OCI-LY1 (cell line): ENCODE measurements at regions not wholly inside any gene's neighbourhood (a gene's known extent, or its start where the extent isn't known, plus 50 kb on each side); places are given as distances from the start of the nearest gene placed in this dataset.

ENCODE experiments used
- H2AFZ ChIP-seq: fragments of 200-600 bp; sonication (generic), shearing (Covaris generic); 2 replicates; pipeline ENCODE4 v1.6.0; 2014; ENCODE audit warnings: antibody characterized with exemption, mild to moderate bottlenecking, low read length
- H3F3A ChIP-seq: fragments of 200-600 bp; sonication (generic), shearing (Covaris generic); 2 replicates; pipeline ENCODE4 v1.6.0; 2014; ENCODE audit warnings: mild to moderate bottlenecking, antibody characterized with exemption, low read length, moderate library complexity; ENCODE audit not compliant: insufficient read depth
- H3K27ac ChIP-seq: fragments of 200-600 bp; sonication (generic); 2 replicates; pipeline ENCODE4 v1.5.1; 2014; ENCODE audit warnings: low read length, mixed run types, mild to moderate bottlenecking, low read depth; ENCODE audit not compliant: poor library complexity, severe bottlenecking
- H3K27me3 ChIP-seq: fragments of 200-600 bp; sonication (generic); 2 replicates; pipeline ENCODE4 v1.6.0; 2014; ENCODE audit warnings: antibody characterized with exemption, mild to moderate bottlenecking, low read length, moderate library complexity; ENCODE audit not compliant: insufficient read depth
- H3K36me3 ChIP-seq: fragments of 200-600 bp; sonication (generic); 2 replicates; pipeline ENCODE4 v1.6.1; 2014; ENCODE audit warnings: mild to moderate bottlenecking, antibody characterized with exemption, low read length, moderate library complexity, mixed read lengths; ENCODE audit not compliant: insufficient read depth
- H3K4me1 ChIP-seq: fragments of 200-600 bp; sonication (generic); 2 replicates; pipeline ENCODE4 v1.5.1; 2014; ENCODE audit warnings: mild to moderate bottlenecking, low read length, moderate library complexity; ENCODE audit not compliant: insufficient read depth, severe bottlenecking
- H3K4me2 ChIP-seq: fragments of 200-600 bp; sonication (generic), shearing (Covaris generic); 2 replicates; pipeline ENCODE4 v1.6.1; 2014; ENCODE audit warnings: low read length
- H3K4me3 ChIP-seq: fragments of 200-600 bp; sonication (generic); 2 replicates; pipeline ENCODE4 v1.5.1; 2014; ENCODE audit warnings: low read length, low read depth, mild to moderate bottlenecking, mixed read lengths; ENCODE audit not compliant: poor library complexity, severe bottlenecking
- H3K79me2 ChIP-seq: fragments of 200-600 bp; shearing (Covaris generic); 2 replicates; pipeline ENCODE4 v1.6.1; 2016; ENCODE audit warnings: mixed run types, low read length, mixed read lengths; ENCODE audit not compliant: insufficient read depth
- H3K9ac ChIP-seq: fragments of 200-600 bp; sonication (generic), shearing (Covaris generic); 2 replicates; pipeline ENCODE4 v1.6.1; 2014; ENCODE audit warnings: mild to moderate bottlenecking, low read length, mixed read lengths
- H3K9me2 ChIP-seq: fragments of 200-600 bp; sonication (generic), shearing (Covaris generic); 2 replicates; pipeline ENCODE4 v1.6.1; 2014; ENCODE audit warnings: low read depth, mild to moderate bottlenecking, low read length, mixed read lengths
- H3K9me3 ChIP-seq: fragments of 200-600 bp; shearing (Covaris generic); 2 replicates; pipeline ENCODE4 v1.6.1; 2014; ENCODE audit warnings: low read length, mixed read lengths
- H4K20me1 ChIP-seq: fragments of 200-600 bp; sonication (generic), shearing (Covaris generic); 2 replicates; pipeline ENCODE4 v1.6.0; 2016; ENCODE audit warnings: mild to moderate bottlenecking, low read length; ENCODE audit not compliant: insufficient read depth
- CTCF ChIP-seq: fragments of 200-600 bp; sonication (generic), shearing (Covaris generic); IDR thresholded peaks from 2 replicates; pipeline ENCODE4 v1.5.1; 2017; ENCODE audit warnings: mild to moderate bottlenecking, antibody characterized with exemption, low read length, moderate library complexity, mixed read lengths
- EZH2 ChIP-seq: fragments of 200-600 bp; sonication (generic), shearing (Covaris generic); IDR thresholded peaks from 2 replicates; pipeline ENCODE4 v1.8.0; 2017; ENCODE audit warnings: borderline replicate concordance, mixed run types, mild to moderate bottlenecking, antibody characterized with exemption, low read length, moderate library complexity, mixed read lengths

- no peak overlapping the region for H3K9ac ChIP-seq
- no peaks in the 10 kb centered on the region for H3F3A ChIP-seq
- no peak overlapping the region for H3K4me3 ChIP-seq
- H4K20me1 ChIP-seq: no peaks in the 10 kb centered on the region
- H3K27me3 ChIP-seq: no peaks in the 10 kb centered on the region
- TF ChIP-seq CTCF: no peak
- no peak for TF ChIP-seq EZH2
- no peak overlapping the region for H2AFZ ChIP-seq
- H3K9me2 ChIP-seq: no peaks in the 10 kb centered on the region
- H3K27ac ChIP-seq: no peak overlapping the region
- H3K79me2 ChIP-seq: no peaks in the 10 kb centered on the region
- H3K4me2 ChIP-seq: no peak overlapping the region
- H3K9me3 ChIP-seq: no peaks in the 10 kb centered on the region
- H3K36me3 ChIP-seq: no peaks in the 10 kb centered on the region
- H3K4me1 ChIP-seq: no peaks in the 10 kb centered on the region
These were observed 590.4 kb upstream of the SEMA6A start for GRCh38 chr5:117165068-117165467.

GRCh38 chr5:117161718-117162335, 587.2 kb upstream of the SEMA6A start:
- TF ChIP-seq CTCF (no peak), EZH2 (no peak)
- no peaks in the 10 kb centered on the region for H3K36me3 ChIP-seq
- no peaks in the 10 kb centered on the region for H3K4me1 ChIP-seq
- no peak overlapping the region for H3K4me2 ChIP-seq
- H3K27me3 ChIP-seq: no peaks in the 10 kb centered on the region
- H3K27ac ChIP-seq: no peak overlapping the region
- H3K9me3 ChIP-seq: no peaks in the 10 kb centered on the region
- H2AFZ ChIP-seq: no peak overlapping the region
- H4K20me1 ChIP-seq: no peaks in the 10 kb centered on the region
- H3K79me2 ChIP-seq: no peaks in the 10 kb centered on the region
- H3K9ac ChIP-seq: no peak overlapping the region
- no peak overlapping the region for H3K4me3 ChIP-seq
- H3F3A ChIP-seq: no peaks in the 10 kb centered on the region
- no peaks in the 10 kb centered on the region for H3K9me2 ChIP-seq

GRCh38 chr5:117160391-117160790, 585.8 kb upstream of the SEMA6A start:
- Histone ChIP-seq H2AFZ (no peak overlapping the region), H3K9me3 (no peaks in the 10 kb centered on the region), H3K4me1 (no peaks in the 10 kb centered on the region), H3K27ac (no peak overlapping the region), H3K79me2 (no peaks in the 10 kb centered on the region), H3K9me2 (no peaks in the 10 kb centered on the region), H3K4me2 (no peak overlapping the region), H3F3A (no peaks in the 10 kb centered on the region), H3K9ac (no peak overlapping the region), H4K20me1 (no peaks in the 10 kb centered on the region), H3K4me3 (no peak overlapping the region), H3K36me3 (no peaks in the 10 kb centered on the region), H3K27me3 (no peaks in the 10 kb centered on the region)
- TF ChIP-seq CTCF: no peak
- TF ChIP-seq EZH2: no peak
